GM12878 (cell line): ENCODE measurements at regions not wholly inside any gene's neighbourhood (a gene's known extent, or its start where the extent isn't known, plus 50 kb on each side); places are given as distances from the start of the nearest gene placed in this dataset.

Experiments
- ATAC-seq: fragments of 200-7000 bp; cut with Tn5 transposase; 3 replicates; pipeline ENCODE4 v1.9.1; 2020; ENCODE audit warnings: mild to moderate bottlenecking, moderate library complexity
- BruUV-seq: library from RNA; stranded (reverse); fragments of 400-500 nt; replicated peaks from 2 replicates; lab custom pipeline; 2021; lab: Mats Ljungman, UMichigan
- CTCF ChIA-PET: fragments of 300-600 bp; sonication (Branson Sonifier 250); formaldehyde crosslinking; extraction: SDS; loops from one replicate; lab custom pipeline; 2021; ENCODE audit warnings: inconsistent platforms; lab: Yijun Ruan, JAX
- POLR2A ChIA-PET: fragments of 350-600 bp; formaldehyde crosslinking; extraction: SDS; loops from one replicate; lab custom pipeline; 2021; ENCODE audit warnings: inconsistent platforms; lab: Charles Lee
- RAD21 ChIA-PET: fragments of 300-600 bp; sonication (Branson Sonifier 250); formaldehyde crosslinking; loops from one replicate; lab custom pipeline; 2023; ENCODE audit warnings: antibody characterized with exemption; ENCODE audit not compliant: unreplicated experiment; lab: Charles Lee
- SMC1A ChIA-PET: fragments of 300-600 bp; sonication (Branson Sonifier 250); formaldehyde crosslinking; loops from one replicate; lab custom pipeline; 2023; ENCODE audit not compliant: unreplicated experiment, uncharacterized antibody; lab: Charles Lee
- DNase-seq: peaks from one replicate; pipeline ENCODE4 v3.0.0-alpha.2; 2011; ENCODE audit warnings: low read depth, low spot score
- FAIRE-seq: peaks from 3 replicates; lab custom pipeline; 2011; peaks lifted over from hg19 to GRCh38; lab: Jason Lieb, UNC
- H2AFZ ChIP-seq: 2 replicates; pipeline ENCODE4 v1.6.0; 2011; ENCODE audit warnings: low read depth, low read length, control low read depth; ENCODE audit not compliant: control insufficient read depth
- H3K27ac ChIP-seq: 2 replicates; pipeline ENCODE4 v1.5.1; 2011; ENCODE audit warnings: control low read depth; ENCODE audit not compliant: control insufficient read depth, insufficient read depth
- H3K27me3 ChIP-seq, 2 experiments: replicated peaks in 1 of 2; 2 replicates each; pipeline versions ENCODE4 v1.6.0 to v1.6.1; 2011; ENCODE audit warnings: low read length in 1 of 2; ENCODE audit not compliant: control insufficient read depth in 2 of 2, insufficient read depth in 2 of 2
- H3K36me3 ChIP-seq, 2 experiments: 2 replicates each; pipeline ENCODE4 v1.5.1; 2011; ENCODE audit warnings: low read length in 1 of 2; ENCODE audit not compliant: control insufficient read depth in 2 of 2, insufficient read depth in 2 of 2
- H3K4me1 ChIP-seq: 2 replicates; pipeline ENCODE4 v1.6.1; 2011; ENCODE audit warnings: mild to moderate bottlenecking, low read length, moderate library complexity, mixed read lengths; ENCODE audit not compliant: control insufficient read depth, insufficient read depth
- H3K4me2 ChIP-seq: 2 replicates; pipeline ENCODE4 v1.6.0; 2011; ENCODE audit warnings: control low read depth; ENCODE audit not compliant: control insufficient read depth, insufficient read depth
- H3K4me3 ChIP-seq: fragments of 200-600 bp; sonication (generic); 2 replicates; pipeline ENCODE4 v1.5.1; 2016
- H3K79me2 ChIP-seq: 2 replicates; pipeline ENCODE4 v1.6.0; 2011; ENCODE audit warnings: low read length; ENCODE audit not compliant: control insufficient read depth, insufficient read depth
- H3K9ac ChIP-seq: 2 replicates; pipeline ENCODE4 v1.8.0; 2011; ENCODE audit warnings: low read length, control low read depth, mixed read lengths; ENCODE audit not compliant: control insufficient read depth, insufficient read depth
- H3K9me3 ChIP-seq: replicated peaks from 3 replicates; pipeline ENCODE4 v1.5.1; 2011; ENCODE audit warnings: mild to moderate bottlenecking, low read length; ENCODE audit not compliant: control insufficient read depth, insufficient read depth
- H4K20me1 ChIP-seq: 2 replicates; pipeline ENCODE4 v1.6.0; 2011; ENCODE audit not compliant: control insufficient read depth, insufficient read depth
- BRCA1 ChIP-seq: IDR thresholded peaks from 2 replicates; pipeline ENCODE4 v1.6.1; 2011; ENCODE audit warnings: low read depth, low read length, improper control_type of control experiment
- CEBPB ChIP-seq, 2 experiments: fragments of 150-350 bp in 1 of 2; IDR thresholded peaks; 2 replicates each; pipeline ENCODE4 v1.6.1; 2012 to 2014; ENCODE audit warnings: low read depth in 2 of 2, low read length in 2 of 2, borderline replicate concordance in 1 of 2, inconsistent platforms in 1 of 2
- EED ChIP-seq: sonication (generic); IDR thresholded peaks from 2 replicates; pipeline ENCODE4 v1.6.1; 2016; ENCODE audit warnings: antibody characterized with exemption, low read depth
- ETV6 ChIP-seq, 2 experiments: fragments of 450-650 bp in 1 of 2; IDR thresholded peaks in 1 of 2; conservative IDR thresholded peaks in 1 of 2; 2 replicates each; pipeline ENCODE4 v1.6.1; 2014; ENCODE audit warnings: antibody characterized with exemption in 1 of 2, borderline replicate concordance in 1 of 2, low read depth in 1 of 2, mild to moderate bottlenecking in 1 of 2, moderate library complexity in 1 of 2
- JUNB ChIP-seq: IDR thresholded peaks from 2 replicates; pipeline ENCODE4 v1.6.1; 2016; ENCODE audit warnings: antibody characterized with exemption, mild to moderate bottlenecking
- NFIC ChIP-seq: IDR thresholded peaks from 2 replicates; pipeline ENCODE4 v1.6.1; 2012; ENCODE audit warnings: low read depth, mild to moderate bottlenecking, inconsistent platforms, low read length, moderate library complexity
- PAX8 ChIP-seq: fragments of 450-650 bp; IDR thresholded peaks from 2 replicates; pipeline ENCODE4 v1.6.1; 2017; ENCODE audit warnings: mild to moderate bottlenecking, moderate library complexity
- RAD21 ChIP-seq: IDR thresholded peaks from 2 replicates; pipeline ENCODE4 v1.6.1; 2011; ENCODE audit warnings: mild to moderate bottlenecking, low read depth, low read length, moderate library complexity; ENCODE audit not compliant: insufficient read depth
- RAD51 ChIP-seq: fragments of 450-650 bp; IDR thresholded peaks from 2 replicates; pipeline ENCODE4 v1.6.1; 2016; ENCODE audit warnings: moderate library complexity, mild to moderate bottlenecking, inconsistent platforms
- SIX5 ChIP-seq: IDR thresholded peaks from 2 replicates; pipeline ENCODE4 v1.6.1; 2011; ENCODE audit warnings: mild to moderate bottlenecking, low read depth, low read length, moderate library complexity; ENCODE audit not compliant: severe bottlenecking
- SUPT20H ChIP-seq: IDR thresholded peaks from 2 replicates; pipeline ENCODE4 v1.6.1; 2011; ENCODE audit warnings: low read depth, mild to moderate bottlenecking, low read length, moderate library complexity, borderline replicate concordance; ENCODE audit not compliant: control insufficient read depth
- WGBS: methylation state at CpG from one replicate; pipeline ENCODE4 v1.1.6; 2016; ENCODE audit warnings: low lambda C conversion rate; ENCODE audit not compliant: insufficient replicate concordance, insufficient coverage; ENCODE audit errors: missing lambda C conversion rate; 5-methylcytosine and 5-hydroxymethylcytosine counted together
- in situ Hi-C: fragments of 300-500 bp; cut with MboI; formaldehyde crosslinking; loops from 9 replicates; pipeline ENCODE4 v1.14.3; 2018; ENCODE audit warnings: mixed read lengths
- intact Hi-C: fragments of 100-400 bp; cut with micrococcal nuclease; formaldehyde crosslinking; loops from one replicate; pipeline ENCODE4 v1.14.2; 2022; ENCODE audit not compliant: unreplicated experiment
- TF ChIP-seq, protein P1 (sequence below): fragments of 450-650 bp; IDR thresholded peaks from 2 replicates; pipeline ENCODE4 v1.6.1; 2017; ENCODE audit warnings: mild to moderate bottlenecking, low read depth, inconsistent platforms; ENCODE audit not compliant: poor library complexity, severe bottlenecking
- TF ChIP-seq, protein P2 (sequence below): fragments of 450-650 bp; IDR thresholded peaks from 2 replicates; pipeline ENCODE4 v1.6.1; 2017; ENCODE audit warnings: antibody characterized with exemption, mild to moderate bottlenecking, moderate library complexity
- TF ChIP-seq, protein P3 (sequence below): IDR thresholded peaks from 2 replicates; pipeline ENCODE4 v1.6.1; 2012; ENCODE audit warnings: low read depth, low read length, improper control_type of control experiment

DNA sequence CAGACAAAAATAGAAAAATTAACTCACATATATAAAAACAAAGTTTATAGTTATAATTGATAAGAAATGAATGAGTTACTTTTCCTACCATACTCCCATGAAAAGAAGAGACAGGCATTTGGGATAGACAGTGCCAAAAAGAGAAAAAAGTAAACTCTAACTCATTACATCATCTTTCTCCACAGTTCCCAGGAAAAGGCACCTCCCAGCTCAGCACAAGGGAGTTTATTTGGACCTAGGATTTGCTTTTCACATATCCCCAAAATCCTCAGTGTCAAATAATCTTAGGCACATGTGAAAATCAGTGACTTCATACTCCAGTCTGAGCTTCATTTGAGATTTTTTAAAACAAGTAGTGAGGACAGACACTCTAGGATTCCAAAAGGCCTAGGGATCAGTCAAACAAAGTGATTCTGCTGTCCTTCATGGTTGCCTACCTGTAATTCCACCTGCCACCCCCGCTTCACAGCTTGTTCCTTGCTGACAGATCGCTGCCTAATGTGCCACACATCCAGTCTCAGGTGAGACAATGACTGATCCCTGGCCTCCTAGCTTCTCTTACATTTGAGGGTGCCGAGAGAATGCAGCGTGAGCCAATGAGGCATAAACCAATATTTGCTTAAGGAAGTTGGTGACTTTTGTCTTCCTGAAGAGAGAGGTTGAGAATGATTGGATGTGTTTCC is 573.7 kb downstream of the TBL1XR1 start (continued):
- TF ChIP-seq, protein P1, sequence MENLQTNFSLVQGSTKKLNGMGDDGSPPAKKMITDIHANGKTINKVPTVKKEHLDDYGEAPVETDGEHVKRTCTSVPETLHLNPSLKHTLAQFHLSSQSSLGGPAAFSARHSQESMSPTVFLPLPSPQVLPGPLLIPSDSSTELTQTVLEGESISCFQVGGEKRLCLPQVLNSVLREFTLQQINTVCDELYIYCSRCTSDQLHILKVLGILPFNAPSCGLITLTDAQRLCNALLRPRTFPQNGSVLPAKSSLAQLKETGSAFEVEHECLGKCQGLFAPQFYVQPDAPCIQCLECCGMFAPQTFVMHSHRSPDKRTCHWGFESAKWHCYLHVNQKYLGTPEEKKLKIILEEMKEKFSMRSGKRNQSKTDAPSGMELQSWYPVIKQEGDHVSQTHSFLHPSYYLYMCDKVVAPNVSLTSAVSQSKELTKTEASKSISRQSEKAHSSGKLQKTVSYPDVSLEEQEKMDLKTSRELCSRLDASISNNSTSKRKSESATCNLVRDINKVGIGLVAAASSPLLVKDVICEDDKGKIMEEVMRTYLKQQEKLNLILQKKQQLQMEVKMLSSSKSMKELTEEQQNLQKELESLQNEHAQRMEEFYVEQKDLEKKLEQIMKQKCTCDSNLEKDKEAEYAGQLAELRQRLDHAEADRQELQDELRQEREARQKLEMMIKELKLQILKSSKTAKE, result no peak

DNA sequence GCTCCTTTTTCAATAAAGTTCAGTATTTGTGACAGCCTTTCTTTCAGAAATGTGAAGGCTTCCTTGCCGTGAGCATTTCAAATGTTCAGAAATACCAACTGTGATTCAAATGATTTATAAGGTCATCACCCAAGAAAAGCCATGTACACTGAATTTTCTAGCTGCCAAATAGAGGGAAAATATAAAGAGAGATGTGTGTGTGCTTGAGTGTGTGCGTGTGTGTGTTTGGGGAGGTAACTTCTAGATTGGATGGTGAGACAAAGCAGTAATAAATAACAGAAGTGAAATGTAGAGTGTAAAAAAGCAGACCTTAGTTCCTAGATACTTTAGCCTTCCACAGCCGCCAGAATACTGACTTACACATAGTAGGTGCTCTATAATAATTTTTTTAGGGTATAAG is 577.4 kb downstream of the TBL1XR1 start:
- ChIA-PET CTCF (no interaction called here), POLR2A (no interaction called here), RAD21 (no interaction called here), SMC1A (no interaction called here)
- H3K4me2 ChIP-seq, result no peak overlapping the region
- no peaks in the 10 kb centered on the region for H3K4me1 ChIP-seq
- intact Hi-C loops, result no loop called here
- BruUV-seq, result no TSS peak
- no peak overlapping the region for H3K9ac ChIP-seq
- FAIRE-seq (no peak), DNase-seq (no peak), ATAC-seq (no peak)
- no peaks in the 10 kb centered on the region for H3K27me3 ChIP-seq
- no peak overlapping the region for H3K27ac ChIP-seq
- 18% methylated on average over 3 of the region's 3 CpGs for WGBS
- in situ Hi-C loops, result no loop called here
- no peaks in the 10 kb centered on the region for H4K20me1 ChIP-seq
- no peaks in the 10 kb centered on the region for H3K36me3 ChIP-seq
- no peaks in the 10 kb centered on the region for H3K79me2 ChIP-seq
- TF ChIP-seq NFIC, result no peak
- TF ChIP-seq BRCA1, result no peak
- no peak for TF ChIP-seq SUPT20H
- TF ChIP-seq SIX5, result no peak
- TF ChIP-seq, protein P2, sequence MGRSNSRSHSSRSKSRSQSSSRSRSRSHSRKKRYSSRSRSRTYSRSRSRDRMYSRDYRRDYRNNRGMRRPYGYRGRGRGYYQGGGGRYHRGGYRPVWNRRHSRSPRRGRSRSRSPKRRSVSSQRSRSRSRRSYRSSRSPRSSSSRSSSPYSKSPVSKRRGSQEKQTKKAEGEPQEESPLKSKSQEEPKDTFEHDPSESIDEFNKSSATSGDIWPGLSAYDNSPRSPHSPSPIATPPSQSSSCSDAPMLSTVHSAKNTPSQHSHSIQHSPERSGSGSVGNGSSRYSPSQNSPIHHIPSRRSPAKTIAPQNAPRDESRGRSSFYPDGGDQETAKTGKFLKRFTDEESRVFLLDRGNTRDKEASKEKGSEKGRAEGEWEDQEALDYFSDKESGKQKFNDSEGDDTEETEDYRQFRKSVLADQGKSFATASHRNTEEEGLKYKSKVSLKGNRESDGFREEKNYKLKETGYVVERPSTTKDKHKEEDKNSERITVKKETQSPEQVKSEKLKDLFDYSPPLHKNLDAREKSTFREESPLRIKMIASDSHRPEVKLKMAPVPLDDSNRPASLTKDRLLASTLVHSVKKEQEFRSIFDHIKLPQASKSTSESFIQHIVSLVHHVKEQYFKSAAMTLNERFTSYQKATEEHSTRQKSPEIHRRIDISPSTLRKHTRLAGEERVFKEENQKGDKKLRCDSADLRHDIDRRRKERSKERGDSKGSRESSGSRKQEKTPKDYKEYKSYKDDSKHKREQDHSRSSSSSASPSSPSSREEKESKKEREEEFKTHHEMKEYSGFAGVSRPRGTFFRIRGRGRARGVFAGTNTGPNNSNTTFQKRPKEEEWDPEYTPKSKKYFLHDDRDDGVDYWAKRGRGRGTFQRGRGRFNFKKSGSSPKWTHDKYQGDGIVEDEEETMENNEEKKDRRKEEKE, result no peak
- TF ChIP-seq ETV6 (conservative IDR thresholded peaks at IDR 0.05 in 1 of 2, IDR thresholded peaks at IDR 0.05 in 1 of 2; ENCODE audit: borderline replicate concordance in 1 of 2, low read depth in 1 of 2), result no peak
- no peak for TF ChIP-seq RAD51
- no peak for TF ChIP-seq JUNB
- TF ChIP-seq PAX8, result no peak
- TF ChIP-seq RAD21, result no peak
- TF ChIP-seq CEBPB (IDR thresholded peaks at IDR 0.05; ENCODE audit: borderline replicate concordance in 1 of 2, low read depth in 2 of 2, low read length in 2 of 2), result no peak
- TF ChIP-seq EED, result no peak
- TF ChIP-seq, protein P3, sequence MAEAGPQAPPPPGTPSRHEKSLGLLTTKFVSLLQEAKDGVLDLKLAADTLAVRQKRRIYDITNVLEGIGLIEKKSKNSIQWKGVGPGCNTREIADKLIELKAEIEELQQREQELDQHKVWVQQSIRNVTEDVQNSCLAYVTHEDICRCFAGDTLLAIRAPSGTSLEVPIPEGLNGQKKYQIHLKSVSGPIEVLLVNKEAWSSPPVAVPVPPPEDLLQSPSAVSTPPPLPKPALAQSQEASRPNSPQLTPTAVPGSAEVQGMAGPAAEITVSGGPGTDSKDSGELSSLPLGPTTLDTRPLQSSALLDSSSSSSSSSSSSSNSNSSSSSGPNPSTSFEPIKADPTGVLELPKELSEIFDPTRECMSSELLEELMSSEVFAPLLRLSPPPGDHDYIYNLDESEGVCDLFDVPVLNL, result no peak
- H3K9me3 ChIP-seq, result no peaks in the 10 kb centered on the region
- H3K4me3 ChIP-seq, result no peak overlapping the region
- H2AFZ ChIP-seq, result no peak overlapping the region
